ENCODE measurements at regions not wholly inside any gene's neighbourhood (a gene's known extent, or its start where the extent isn't known, plus 50 kb on each side); places are given as distances from the start of the nearest gene placed in this dataset.

GRCh38 chr11:128407962-128408361 is 179.4 kb downstream of the ETS1 start:
- no peak for DNase-seq

- DNase-seq: no peak
These were observed 181.4 kb downstream of the ETS1 start for GRCh38 chr11:128405714-128406662.

GRCh38 chr11:128405112-128405511 is 182.2 kb downstream of the ETS1 start:
- no peak for DNase-seq

GRCh38 chr11:128404437-128404836 is 182.9 kb downstream of the ETS1 start:
- no peak for DNase-seq

- DNase-seq: no peak
These were observed 186.8 kb downstream of the ETS1 start for GRCh38 chr11:128400382-128401203.

GRCh38 chr11:128399251-128400121 is 187.9 kb downstream of the ETS1 start:
- no peak for DNase-seq

- no peak for DNase-seq
These were observed 188.7 kb downstream of the ETS1 start for GRCh38 chr11:128398517-128399250.

GRCh38 chr11:128397362-128397761 is 190.0 kb downstream of the ETS1 start:
- DNase-seq: no peak

- DNase-seq: no peak
These were observed 192.8 kb downstream of the ETS1 start for GRCh38 chr11:128394431-128395089.

- DNase-seq: no peak
These were observed 195.1 kb downstream of the ETS1 start for GRCh38 chr11:128392259-128392658.

- no peak for DNase-seq
These were observed 195.5 kb downstream of the ETS1 start for GRCh38 chr11:128391811-128392210.

- no peak for DNase-seq
These were observed 197.1 kb downstream of the ETS1 start for GRCh38 chr11:128390246-128390645.

- no peak for DNase-seq
These were observed 197.8 kb downstream of the ETS1 start for GRCh38 chr11:128389461-128389976.

GRCh38 chr11:128388206-128388815 is 199.0 kb downstream of the ETS1 start:
- DNase-seq: no peak

GRCh38 chr11:128379587-128380580 is 207.5 kb downstream of the ETS1 start:
- DNase-seq: no peak

GRCh38 chr11:128375961-128376360 is 211.4 kb downstream of the ETS1 start:
- no peak for DNase-seq

GRCh38 chr11:128374026-128374425 is 213.3 kb downstream of the ETS1 start:
- DNase-seq: no peak

- no peak for DNase-seq
These were observed 214.4 kb downstream of the ETS1 start for GRCh38 chr11:128372977-128373376.

GRCh38 chr11:128367573-128367972 is 219.8 kb downstream of the ETS1 start:
- DNase-seq: no peak

- no peak for DNase-seq
These were observed 222.3 kb downstream of the ETS1 start for GRCh38 chr11:128365044-128365443.
